D341Med (cell line): ENCODE measurements at regions not wholly inside any gene's neighbourhood (a gene's known extent, or its start where the extent isn't known, plus 50 kb on each side); places are given as distances from the start of the nearest gene placed in this dataset.

Experiments used
- DNase-seq: peaks from one replicate; pipeline ENCODE4 v3.0.0; 2012; ENCODE audit warnings: low spot score

GRCh38 chr7:81606078-81606863, 163.6 kb downstream of the HGF start:
- no peak for DNase-seq

DNA sequence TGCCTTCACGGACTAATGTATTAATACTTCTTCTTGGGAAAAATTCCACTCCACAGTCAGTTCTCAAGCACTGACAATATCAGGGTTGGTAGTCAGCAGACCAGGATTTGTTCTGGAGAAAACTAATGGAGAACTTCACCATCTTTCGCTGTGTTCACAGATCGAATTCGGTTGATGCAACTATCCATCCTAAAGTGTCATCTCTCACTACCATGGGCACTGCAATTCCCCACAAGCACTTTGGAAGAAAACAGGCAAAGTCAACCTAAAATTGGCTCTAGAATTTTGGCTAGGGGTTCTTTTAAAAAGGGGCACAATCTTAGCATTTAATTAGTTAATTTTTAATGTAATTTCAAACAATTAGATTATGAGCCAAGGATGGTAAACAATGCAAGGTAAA, 164.4 kb downstream of the HGF start:
- no peak for DNase-seq

DNA sequence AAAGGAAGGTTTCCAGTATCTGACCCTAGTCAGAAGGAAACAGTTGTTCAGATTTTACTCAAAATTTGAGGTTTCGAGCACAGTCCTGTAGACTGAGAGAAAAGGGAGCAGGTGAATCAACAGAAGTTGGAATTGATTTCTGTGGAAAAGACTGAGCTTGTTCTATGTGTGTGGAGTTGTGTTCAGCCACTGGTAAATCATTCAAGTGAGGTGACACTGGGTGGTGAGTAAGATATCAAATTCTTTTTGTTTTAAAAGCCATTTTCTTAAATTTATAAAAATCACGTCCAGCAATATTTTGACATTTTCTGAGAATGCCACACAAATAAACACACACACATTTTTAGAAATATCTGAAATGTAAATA, 165.1 kb downstream of the HGF start:
- no peak for DNase-seq

DNA sequence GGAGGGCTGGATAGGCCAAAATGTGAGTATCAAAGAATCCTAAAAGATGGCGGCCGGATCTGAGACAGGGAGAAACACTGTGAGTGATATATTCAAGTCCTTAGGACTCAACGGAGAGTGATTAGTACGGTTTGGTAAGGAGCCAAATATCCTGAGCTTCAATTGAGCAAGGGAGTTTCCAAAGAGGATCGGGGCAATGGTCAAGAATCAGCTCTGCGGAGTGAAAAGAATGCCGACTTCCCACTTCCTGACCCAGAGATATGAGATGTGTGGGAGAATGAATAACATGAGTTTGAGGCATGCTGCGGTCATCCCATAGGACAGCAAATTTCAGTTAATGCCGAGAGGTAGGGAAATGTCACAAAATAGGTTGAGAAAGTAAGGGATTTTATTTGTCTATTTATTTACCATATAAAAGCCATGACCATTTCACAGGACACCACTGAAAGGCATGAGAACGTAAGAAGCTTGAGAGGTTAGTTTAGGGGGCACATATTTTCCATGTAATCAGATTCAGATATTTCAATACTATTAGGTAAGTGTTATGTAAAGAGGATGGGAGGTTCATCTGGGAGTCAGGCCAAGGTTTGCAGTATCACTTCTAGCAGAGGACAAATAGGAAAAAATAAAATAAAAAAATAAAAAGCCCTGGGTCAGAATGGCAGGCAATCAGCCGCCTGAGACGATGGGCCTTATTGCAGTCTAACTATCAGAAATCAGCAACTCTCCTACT, 165.6 kb downstream of the HGF start:
- DNase-seq: no peak

DNA sequence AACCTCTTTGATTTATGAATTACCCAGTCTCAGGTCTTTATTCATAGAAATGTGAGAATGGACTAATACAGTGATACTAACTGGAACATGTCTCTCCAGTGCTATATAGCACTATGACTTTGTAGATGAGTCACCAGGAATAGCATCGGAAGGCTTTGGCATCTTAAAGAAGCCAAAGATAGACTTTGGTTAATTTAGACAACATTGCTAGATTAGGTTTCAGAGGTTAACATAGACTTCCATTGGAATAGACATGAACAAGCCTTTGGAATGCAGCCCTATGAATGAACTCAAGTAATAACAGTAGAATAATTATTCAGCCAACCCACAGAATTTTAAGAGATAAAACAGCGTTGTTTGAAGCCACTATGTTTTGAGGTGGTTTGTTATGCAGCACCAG, 169.2 kb downstream of the HGF start:
- no peak for DNase-seq

DNA sequence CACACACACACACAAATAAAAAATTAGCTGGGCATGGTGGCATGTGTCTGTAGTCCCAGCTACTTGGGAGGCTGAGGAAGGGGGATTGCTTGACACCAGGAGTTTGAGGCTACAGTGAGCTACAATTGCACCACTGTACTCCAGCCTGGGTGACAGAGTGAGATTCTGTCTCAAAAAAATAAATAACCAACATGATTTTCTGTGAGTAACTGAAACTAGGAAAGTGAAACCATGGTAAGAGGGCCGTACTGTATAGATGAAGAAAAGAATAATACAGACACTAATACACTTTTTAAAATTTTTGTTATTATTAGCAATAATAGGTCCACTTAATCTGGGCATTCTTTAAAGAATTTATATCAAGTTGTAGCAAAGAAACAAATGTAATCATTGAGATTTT, 170.9 kb downstream of the HGF start:
- no peak for DNase-seq

DNA sequence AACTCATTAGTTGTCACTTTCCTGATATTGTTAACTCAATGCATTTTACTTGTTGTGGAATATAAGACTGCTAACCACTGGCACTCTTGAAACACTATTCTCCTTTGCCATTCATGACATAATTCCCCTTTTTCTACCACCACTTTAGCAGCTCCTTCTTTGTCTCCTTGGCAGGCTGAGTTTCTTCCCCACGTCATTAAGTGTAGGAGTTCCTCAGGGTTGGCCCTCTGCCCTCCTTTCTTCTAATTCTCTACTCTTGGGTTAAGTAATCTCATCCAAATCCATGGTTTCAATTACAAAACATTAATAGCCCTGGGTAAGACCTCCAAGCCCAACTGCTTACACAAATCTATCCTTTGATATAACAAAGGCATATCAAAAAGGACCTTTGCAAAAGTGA, 175.1 kb downstream of the HGF start:
- DNase-seq: no peak

- no peak for DNase-seq
These were observed 179.7 kb downstream of the HGF start for GRCh38 chr7:81590131-81590530.

GRCh38 chr7:81584667-81585066, 185.2 kb downstream of the HGF start:
- no peak for DNase-seq

- no peak for DNase-seq
These were observed 185.8 kb downstream of the HGF start for GRCh38 chr7:81583882-81584533.

GRCh38 chr7:81583090-81583489, 186.8 kb downstream of the HGF start:
- DNase-seq: no peak

DNA sequence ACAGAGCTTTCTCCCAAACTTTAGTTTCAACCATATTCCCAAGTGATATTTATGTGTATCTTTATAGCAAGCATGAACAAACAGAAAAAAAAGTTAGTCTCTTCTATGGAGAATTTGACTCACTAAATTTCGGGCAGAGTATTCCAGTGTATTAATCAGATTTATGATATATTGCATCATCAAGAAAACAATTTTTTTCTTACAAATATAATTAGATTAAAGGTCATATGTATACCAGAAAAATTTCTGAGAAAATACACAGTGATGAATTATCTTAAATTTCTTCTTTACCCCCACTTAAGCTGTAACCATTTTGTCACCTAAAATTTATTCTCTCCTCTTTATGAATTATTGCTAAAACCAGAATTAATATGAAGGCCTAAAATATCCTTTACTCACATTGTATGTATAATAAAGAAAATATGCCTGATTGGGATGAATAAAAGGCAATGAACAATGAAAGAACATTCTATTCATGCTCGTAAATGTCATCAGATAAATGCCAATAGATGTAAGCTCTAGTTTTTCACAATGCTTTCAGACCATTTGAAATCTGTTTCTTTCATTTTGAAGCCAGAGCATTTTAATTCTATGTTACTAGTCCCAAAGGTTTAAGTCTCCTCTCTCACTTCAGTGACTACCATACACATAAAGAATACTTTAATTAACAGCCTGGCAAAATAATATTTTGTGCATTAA, 192.1 kb downstream of the HGF start:
- no peak for DNase-seq

- no peak for DNase-seq
These were observed 195.0 kb downstream of the HGF start for GRCh38 chr7:81574723-81575326.

- DNase-seq: no peak
These were observed 195.9 kb downstream of the HGF start for GRCh38 chr7:81573932-81574331.

DNA sequence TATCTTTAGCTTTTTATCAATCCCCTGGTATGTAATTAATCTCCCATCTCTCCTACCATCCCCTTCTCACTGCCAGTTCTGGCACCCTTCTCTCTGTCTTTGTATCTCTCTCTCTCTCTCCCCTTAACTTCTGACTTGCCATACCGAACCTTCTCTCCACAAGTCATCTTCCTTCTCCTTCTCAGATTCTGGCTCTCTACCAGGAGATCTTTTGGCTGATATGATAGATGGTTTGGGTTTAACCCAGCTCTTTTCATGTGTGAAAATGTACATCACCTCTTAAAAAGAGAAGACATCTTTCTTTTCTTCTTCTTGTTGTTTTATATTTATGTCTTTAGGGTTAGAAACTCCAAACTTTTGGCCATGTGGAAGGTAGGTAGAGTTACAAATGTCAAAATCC, 196.7 kb downstream of the HGF start:
- no peak for DNase-seq

DNA sequence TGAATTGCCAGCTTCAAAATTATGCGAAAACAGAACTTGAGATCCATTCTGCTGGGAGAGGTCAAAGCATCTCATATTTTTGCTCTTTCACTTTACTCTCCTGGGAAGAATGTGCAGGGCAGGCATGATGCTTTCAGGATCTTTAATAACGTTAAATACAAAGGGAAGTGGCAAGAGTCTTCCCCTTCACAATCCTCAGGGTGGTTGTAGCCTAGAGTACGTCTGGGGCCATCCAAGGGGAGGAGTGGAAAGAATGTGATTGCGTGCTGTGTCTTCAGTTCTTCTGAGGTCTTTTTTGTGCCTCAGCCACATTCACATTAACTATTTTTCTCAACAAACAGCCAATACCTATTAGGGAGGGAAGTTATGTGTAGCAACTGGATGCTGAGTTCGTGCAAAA, 207.3 kb downstream of the HGF start:
- DNase-seq: no peak

GRCh38 chr7:81560708-81561107, 209.1 kb downstream of the HGF start:
- DNase-seq: no peak

GRCh38 chr7:81549484-81550016, 220.3 kb downstream of the HGF start:
- DNase-seq: no peak

- no peak for DNase-seq
These were observed 234.9 kb downstream of the HGF start for GRCh38 chr7:81534996-81535395.

DNA sequence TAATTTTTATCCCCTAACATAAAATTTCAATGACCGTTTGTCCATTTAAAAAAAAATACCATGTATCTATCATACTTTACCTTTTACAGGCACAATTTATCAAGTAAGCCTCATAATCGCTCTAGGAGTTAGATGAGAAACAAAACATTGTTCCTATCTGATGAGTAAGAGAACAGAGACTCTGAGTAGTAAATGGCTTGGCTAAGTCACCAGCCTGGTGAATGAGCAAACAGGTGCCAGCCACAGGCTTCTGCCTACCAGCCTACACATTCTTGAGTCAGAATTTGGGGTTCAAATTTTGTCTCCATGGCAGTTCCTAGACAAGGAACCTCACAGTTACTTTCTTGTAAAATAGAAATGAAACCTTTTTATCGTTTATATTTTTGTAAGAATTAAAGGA, 235.4 kb downstream of the HGF start:
- no peak for DNase-seq

GRCh38 chr7:81533931-81534330, 235.9 kb downstream of the HGF start:
- no peak for DNase-seq

DNA sequence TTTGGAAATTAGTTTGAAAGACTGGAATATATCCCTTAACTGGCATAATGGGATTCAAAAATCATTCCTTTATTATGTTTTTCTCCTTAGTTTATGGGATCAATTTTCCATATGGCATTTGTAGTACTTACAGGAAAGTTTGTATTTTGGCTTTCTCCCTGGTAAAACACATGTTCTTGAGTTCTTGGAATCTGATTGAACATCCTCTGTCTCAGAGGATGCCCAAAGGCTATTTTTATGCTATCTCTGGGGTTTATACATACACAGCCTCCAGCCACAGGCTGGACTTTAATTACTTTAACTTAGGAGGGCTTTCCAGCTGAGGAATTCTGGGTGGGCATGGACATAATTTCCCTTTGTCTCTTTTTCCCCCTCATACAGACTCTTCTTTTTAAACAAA, 236.4 kb downstream of the HGF start:
- DNase-seq: no peak
